ENCODE measurements at regions not wholly inside any gene's neighbourhood (a gene's known extent, or its start where the extent isn't known, plus 50 kb on each side); places are given as distances from the start of the nearest gene placed in this dataset.

DNA sequence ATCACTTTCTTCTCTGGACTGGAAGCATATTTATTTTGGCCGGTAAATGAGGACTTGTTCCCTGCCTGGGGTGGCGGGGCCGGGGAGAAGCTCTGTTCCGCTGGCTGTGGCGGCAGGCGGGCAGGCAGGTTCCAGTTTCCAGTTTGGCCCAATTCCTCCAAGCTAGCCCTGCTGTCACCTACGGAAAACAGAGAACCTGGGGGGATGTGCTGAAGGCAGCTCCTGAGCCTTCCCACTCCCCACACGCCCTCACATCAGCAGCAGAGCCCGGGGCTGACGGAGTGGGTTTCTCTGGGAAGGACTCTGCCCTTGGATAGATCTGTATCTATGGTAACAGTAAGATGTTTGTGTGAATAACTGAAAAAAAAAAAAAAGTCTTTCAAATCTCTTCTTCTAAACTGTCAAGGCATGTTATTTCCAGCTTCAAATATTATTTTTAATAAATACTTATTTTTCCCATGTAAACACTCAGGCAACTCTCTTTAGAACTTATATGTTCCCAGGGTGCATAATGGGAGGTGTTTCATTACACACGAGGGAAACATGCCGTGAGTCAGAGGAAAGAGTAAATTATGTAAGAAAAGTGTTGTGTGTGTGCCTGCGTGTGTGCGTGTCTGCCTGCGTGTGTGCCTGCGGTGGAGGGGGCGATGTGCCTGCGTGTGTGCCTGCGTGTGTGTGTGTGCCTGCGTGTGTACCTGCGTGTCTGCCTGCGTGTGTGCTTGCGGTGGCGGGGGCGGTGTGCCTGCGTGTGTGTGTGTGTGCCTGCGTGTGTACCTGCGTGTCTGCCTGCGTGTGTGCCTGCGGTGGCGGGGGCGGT lies 116.1 kb upstream of the ZNF516 start:
- no peak for TF ChIP-seq CTCF (IDR thresholded peaks at IDR 0.05; ENCODE audit: unreplicated experiment)
- Mint-ChIP-seq H3K4me1 (ENCODE audit: unreplicated experiment) (no peaks in the 10 kb centered on the region), H3K9me3 (ENCODE audit: unreplicated experiment) (no peaks in the 10 kb centered on the region), H3K27me3 (ENCODE audit: unreplicated experiment) (peaks cover 6% of the 10 kb centered on the region), H3K4me3 (ENCODE audit: unreplicated experiment) (peak overlapping the region; percentile 40), H3K27ac (ENCODE audit: unreplicated experiment) (no peak overlapping the region), H3K36me3 (ENCODE audit: low read depth, unreplicated experiment) (peaks cover 6% of the 10 kb centered on the region)
- DNase-seq (ENCODE audit: low spot score) = no peak

DNA sequence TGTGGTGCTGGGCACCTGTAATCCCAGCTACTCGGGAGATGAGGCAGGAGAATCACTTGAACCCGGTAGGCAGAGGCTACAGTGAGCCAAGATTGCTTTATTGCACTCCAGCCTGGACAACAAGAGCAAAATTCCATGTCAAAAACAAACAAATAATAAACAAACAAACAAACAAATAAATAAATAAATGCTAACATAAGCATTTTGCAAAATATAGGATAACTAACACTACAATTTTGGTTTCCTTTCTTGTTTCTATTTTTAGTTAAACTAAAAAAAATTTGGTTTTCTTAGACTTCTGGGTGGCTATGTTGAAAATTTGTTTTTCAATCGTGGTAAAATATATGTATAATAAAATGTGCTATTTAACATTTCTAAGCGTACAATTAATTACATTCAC lies 115.0 kb upstream of the ZNF516 start:
- Mint-ChIP-seq H3K36me3 (ENCODE audit: low read depth, unreplicated experiment) (peaks cover 6% of the 10 kb centered on the region), H3K27ac (ENCODE audit: unreplicated experiment) (no peak overlapping the region), H3K9me3 (ENCODE audit: unreplicated experiment) (no peaks in the 10 kb centered on the region), H3K4me1 (ENCODE audit: unreplicated experiment) (no peaks in the 10 kb centered on the region), H3K27me3 (ENCODE audit: unreplicated experiment) (peaks cover 6% of the 10 kb centered on the region), H3K4me3 (ENCODE audit: unreplicated experiment) (no peak overlapping the region)
- DNase-seq (ENCODE audit: low spot score) = no peak
- no peak for TF ChIP-seq CTCF (IDR thresholded peaks at IDR 0.05; ENCODE audit: unreplicated experiment)

DNA sequence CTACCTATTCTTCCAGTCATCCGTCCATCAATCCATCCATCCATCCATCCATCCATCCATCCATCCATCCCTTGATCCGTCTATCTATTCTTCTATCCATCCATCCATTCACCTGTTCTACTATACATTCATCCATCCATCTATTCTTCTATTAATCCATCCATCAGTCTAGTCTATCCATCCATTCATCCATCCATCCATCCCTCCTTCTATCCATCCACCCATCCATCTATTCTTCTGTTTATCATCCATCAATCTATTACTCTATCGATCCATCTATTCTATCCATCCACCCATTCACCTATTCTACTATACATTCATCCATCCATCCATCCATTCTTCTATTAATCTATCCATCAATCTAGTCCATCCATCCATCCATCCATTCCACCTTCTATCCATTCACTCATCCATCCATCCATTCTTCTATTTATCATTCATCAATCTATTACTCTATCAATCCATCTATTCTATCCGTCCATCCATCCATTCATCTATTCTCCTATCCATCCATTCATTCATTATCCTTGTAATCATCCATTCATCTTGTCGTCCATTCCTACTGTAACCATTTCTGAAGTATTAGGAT lies 110.4 kb upstream of the ZNF516 start:
- TF ChIP-seq CTCF (IDR thresholded peaks at IDR 0.05; ENCODE audit: unreplicated experiment) = no peak
- Mint-ChIP-seq H3K4me1 (ENCODE audit: unreplicated experiment) (no peaks in the 10 kb centered on the region), H3K36me3 (ENCODE audit: low read depth, unreplicated experiment) (no peaks in the 10 kb centered on the region), H3K27me3 (ENCODE audit: unreplicated experiment) (no peaks in the 10 kb centered on the region), H3K4me3 (ENCODE audit: unreplicated experiment) (no peak overlapping the region), H3K9me3 (ENCODE audit: unreplicated experiment) (no peaks in the 10 kb centered on the region), H3K27ac (ENCODE audit: unreplicated experiment) (no peak overlapping the region)
- DNase-seq (ENCODE audit: low spot score) = no peak

DNA sequence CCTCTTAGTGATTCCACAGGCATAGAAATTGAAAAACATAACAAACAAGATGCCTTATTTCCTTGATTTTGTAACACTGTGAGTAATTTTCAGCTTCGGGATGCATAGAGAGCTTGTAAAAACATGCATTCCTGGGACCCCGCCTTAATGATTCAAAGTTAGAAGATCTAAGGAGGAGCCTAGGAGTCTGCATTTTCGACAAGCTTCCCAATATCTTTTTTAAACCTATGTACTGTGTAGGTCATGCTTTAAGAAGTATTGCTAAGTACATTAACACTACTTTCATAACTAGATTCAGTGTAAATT lies 109.8 kb upstream of the ZNF516 start:
- Mint-ChIP-seq H3K36me3 (ENCODE audit: low read depth, unreplicated experiment) (no peaks in the 10 kb centered on the region), H3K27me3 (ENCODE audit: unreplicated experiment) (no peaks in the 10 kb centered on the region)
- TF ChIP-seq CTCF (IDR thresholded peaks at IDR 0.05; ENCODE audit: unreplicated experiment) = no peak

More for the DNA sequence above, 109.8 kb upstream of the ZNF516 start:
- H3K9me3 Mint-ChIP-seq (ENCODE audit: unreplicated experiment) = no peaks in the 10 kb centered on the region
- no peak overlapping the region for H3K4me3 Mint-ChIP-seq (ENCODE audit: unreplicated experiment)
- DNase-seq (ENCODE audit: low spot score) = no peak
- H3K4me1 Mint-ChIP-seq (ENCODE audit: unreplicated experiment) = no peaks in the 10 kb centered on the region
- H3K27ac Mint-ChIP-seq (ENCODE audit: unreplicated experiment) = no peak overlapping the region

Measured in endothelial cell (in vitro differentiated cells).